ENCODE measurements at regions not wholly inside any gene's neighbourhood (a gene's known extent, or its start where the extent isn't known, plus 50 kb on each side); places are given as distances from the start of the nearest gene placed in this dataset.

DNA sequence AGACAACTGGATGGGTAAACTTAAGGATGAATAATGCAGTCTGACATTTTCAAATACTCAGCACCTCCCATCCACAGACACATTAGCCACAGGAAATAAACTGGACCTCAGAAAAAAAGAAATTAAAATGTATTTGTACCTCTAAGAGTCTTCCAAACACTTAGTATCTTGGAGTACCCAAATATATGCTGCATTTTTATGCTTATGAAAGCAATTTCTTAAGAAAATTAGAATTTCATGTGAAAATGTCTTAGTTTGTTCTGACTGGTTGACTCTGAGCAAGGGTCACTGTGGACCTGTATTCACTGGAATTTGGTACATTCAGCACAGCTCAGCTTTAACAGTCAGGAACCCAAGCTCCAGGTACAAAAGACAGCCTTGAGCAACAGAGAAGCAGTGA is 216.2 kb upstream of the UBE2E2 start:
- TF ChIP-seq HDAC2 (IDR thresholded peaks at IDR 0.05; ENCODE audit: borderline replicate concordance in 1 of 2, low read depth in 2 of 2, low read length in 2 of 2) (no peak), ATF2 (IDR thresholded peaks at IDR 0.05; ENCODE audit: low read length) (no peak), TAF7 (optimal IDR thresholded peaks at IDR 0.05; ENCODE audit: borderline replicate concordance, low read depth, low read length) (no peak), JUND (IDR thresholded peaks at IDR 0.05; ENCODE audit: low read length) (no peak), CHD2 (IDR thresholded peaks at IDR 0.05; ENCODE audit: low read length) (no peak), TEAD4 (IDR thresholded peaks at IDR 0.05; ENCODE audit: low read depth, low read length) (no peak), TBP (IDR thresholded peaks at IDR 0.05; ENCODE audit: low read depth, low read length) (no peak)
- TF ChIP-seq, protein P1, sequence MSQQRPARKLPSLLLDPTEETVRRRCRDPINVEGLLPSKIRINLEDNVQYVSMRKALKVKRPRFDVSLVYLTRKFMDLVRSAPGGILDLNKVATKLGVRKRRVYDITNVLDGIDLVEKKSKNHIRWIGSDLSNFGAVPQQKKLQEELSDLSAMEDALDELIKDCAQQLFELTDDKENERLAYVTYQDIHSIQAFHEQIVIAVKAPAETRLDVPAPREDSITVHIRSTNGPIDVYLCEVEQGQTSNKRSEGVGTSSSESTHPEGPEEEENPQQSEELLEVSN (IDR thresholded peaks at IDR 0.05) = no peak

More for the DNA sequence above, 216.2 kb upstream of the UBE2E2 start:
- Histone ChIP-seq H3K79me1 (ENCODE audit: low read depth, low read length) (no peaks in the 10 kb centered on the region), H3K36me3 (ENCODE audit: control insufficient read depth in 2 of 4, insufficient read depth in 4 of 4, low read length in 3 of 4) (no peaks in the 10 kb centered on the region), H3K14ac (ENCODE audit: insufficient read length) (no peak overlapping the region), H2BK120ac (replicated peaks; ENCODE audit: low read depth, low read length) (no peak overlapping the region), H3K18ac (ENCODE audit: extremely low read depth, low read length) (no peak overlapping the region), H3K56ac (replicated peaks; ENCODE audit: insufficient read length, low read depth, low read length) (no peak overlapping the region), H3K27me3 (replicated peaks in 1 of 4; ENCODE audit: control insufficient read depth in 3 of 4, extremely low read depth in 1 of 4, insufficient read depth in 3 of 4, low read length in 3 of 4) (no peaks in the 10 kb centered on the region), H3K9ac (replicated peaks in 1 of 4; ENCODE audit: extremely low read depth in 1 of 4, low read depth in 3 of 4, low read length in 3 of 4) (no peak overlapping the region), H2AFZ (ENCODE audit: low read length) (no peak overlapping the region), H3K4me1 (replicated peaks in 1 of 4; ENCODE audit: control insufficient read depth in 3 of 4, insufficient read depth in 4 of 4, low read length in 3 of 4) (peaks cover 0 to 9% (median 2%) of the 10 kb centered on the region in 4 experiments; a peak in 2 of 7 replicates), H3K4me2 (ENCODE audit: insufficient read depth in 1 of 2, low read depth in 2 of 2, low read length in 2 of 2) (no peak overlapping the region), H3K9me3 (ENCODE audit: insufficient read depth in 2 of 2, low read depth in 1 of 2, low read length in 1 of 2) (peaks cover 2 to 8% of the 10 kb centered on the region in 2 experiments; a peak in 1 of 4 replicates), H4K8ac (ENCODE audit: extremely low read depth, insufficient read depth, low read length) (no peak overlapping the region), H3K27ac (ENCODE audit: low read depth, low read length) (no peak overlapping the region), H2BK20ac (ENCODE audit: low read length) (no peak overlapping the region), H3K23ac (ENCODE audit: insufficient read length) (no peak overlapping the region), H2BK5ac (ENCODE audit: low read depth, low read length) (no peak overlapping the region), H3K79me2 (ENCODE audit: control insufficient read depth in 1 of 2, insufficient read depth in 2 of 2, low read length in 2 of 2) (no peaks in the 10 kb centered on the region), H4K5ac (ENCODE audit: insufficient read length, low read depth, low read length) (no peak overlapping the region), H4K91ac (replicated peaks; ENCODE audit: insufficient read length, low read length) (no peak overlapping the region), H2BK12ac (ENCODE audit: low read depth, low read length) (no peak overlapping the region), H3K4ac (replicated peaks; ENCODE audit: insufficient read length, low read depth, low read length) (no peak overlapping the region), H3K23me2 (ENCODE audit: low read depth, low read length) (no peaks in the 10 kb centered on the region), H3K4me3 (ENCODE audit: extremely low read depth in 1 of 4, insufficient read depth in 2 of 4, low read depth in 3 of 4, low read length in 4 of 4) (no peak overlapping the region), H2BK15ac (ENCODE audit: low read length) (no peak overlapping the region), H4K20me1 (replicated peaks in 1 of 2; ENCODE audit: control insufficient read depth in 1 of 2, insufficient read depth in 2 of 2, low read length in 2 of 2) (no peaks in the 10 kb centered on the region), H2AK5ac (ENCODE audit: low read depth, low read length) (no peak overlapping the region)
- DNase-seq (ENCODE audit: low read depth in 1 of 2, low spot score in 2 of 2) (no peak), FAIRE-seq (no peak)
- ChIA-PET POLR2A (ENCODE audit: partially characterized antibody) (no interaction called here), CTCF (ENCODE audit: partially characterized antibody) (no interaction called here)

All from H1 (cell line).